Stimulated activated CD8-positive, alpha-beta memory T cell treated with anti-CD3 and anti-CD28 coated beads, Interleukin-4, amount 100 ng/mL, for 1 hour (primary cell): ENCODE measurements at regions not wholly inside any gene's neighbourhood (a gene's known extent, or its start where the extent isn't known, plus 50 kb on each side); places are given as distances from the start of the nearest gene placed in this dataset.

Experiments used
- DNase-seq, 2 donors: peaks; one replicate each; pipeline ENCODE4 v3.0.0-alpha.2; 2020; ENCODE audit warnings: low read depth in 2 of 2, low spot score in 1 of 2

DNA sequence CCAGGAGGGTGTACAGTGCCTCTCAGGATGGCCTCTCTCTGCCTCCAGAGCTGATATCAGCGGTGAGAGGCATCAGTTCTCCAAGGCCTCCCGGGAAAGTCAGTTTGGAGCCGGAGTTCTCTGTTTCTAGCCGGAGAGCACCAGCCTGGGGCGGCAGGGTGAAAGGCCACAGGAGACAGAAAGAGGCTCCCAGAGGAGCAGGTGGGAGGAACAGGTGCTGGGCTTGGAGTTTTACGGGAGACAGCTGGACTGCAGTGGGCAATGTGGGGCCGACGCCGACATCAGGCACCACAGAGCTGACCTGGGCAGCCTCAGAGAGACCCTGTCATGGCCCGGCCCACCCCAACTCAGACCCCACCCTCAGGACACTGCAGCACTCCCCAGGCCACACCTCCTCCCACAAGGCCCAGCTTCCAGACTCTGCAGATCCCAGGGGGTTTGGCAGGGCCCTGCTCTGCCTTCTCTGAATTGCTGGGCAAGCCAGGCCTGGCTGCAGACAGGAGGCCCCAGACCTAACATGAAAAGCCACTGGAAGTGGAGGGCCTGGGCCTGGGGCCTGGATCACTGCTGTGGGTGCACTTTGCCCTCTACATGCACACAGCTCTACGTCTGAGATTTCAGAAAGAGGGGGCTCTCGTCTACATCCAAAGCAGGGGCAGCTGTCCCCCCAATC, 885.6 kb downstream of the BRD1 start:
- no peak for DNase-seq

DNA sequence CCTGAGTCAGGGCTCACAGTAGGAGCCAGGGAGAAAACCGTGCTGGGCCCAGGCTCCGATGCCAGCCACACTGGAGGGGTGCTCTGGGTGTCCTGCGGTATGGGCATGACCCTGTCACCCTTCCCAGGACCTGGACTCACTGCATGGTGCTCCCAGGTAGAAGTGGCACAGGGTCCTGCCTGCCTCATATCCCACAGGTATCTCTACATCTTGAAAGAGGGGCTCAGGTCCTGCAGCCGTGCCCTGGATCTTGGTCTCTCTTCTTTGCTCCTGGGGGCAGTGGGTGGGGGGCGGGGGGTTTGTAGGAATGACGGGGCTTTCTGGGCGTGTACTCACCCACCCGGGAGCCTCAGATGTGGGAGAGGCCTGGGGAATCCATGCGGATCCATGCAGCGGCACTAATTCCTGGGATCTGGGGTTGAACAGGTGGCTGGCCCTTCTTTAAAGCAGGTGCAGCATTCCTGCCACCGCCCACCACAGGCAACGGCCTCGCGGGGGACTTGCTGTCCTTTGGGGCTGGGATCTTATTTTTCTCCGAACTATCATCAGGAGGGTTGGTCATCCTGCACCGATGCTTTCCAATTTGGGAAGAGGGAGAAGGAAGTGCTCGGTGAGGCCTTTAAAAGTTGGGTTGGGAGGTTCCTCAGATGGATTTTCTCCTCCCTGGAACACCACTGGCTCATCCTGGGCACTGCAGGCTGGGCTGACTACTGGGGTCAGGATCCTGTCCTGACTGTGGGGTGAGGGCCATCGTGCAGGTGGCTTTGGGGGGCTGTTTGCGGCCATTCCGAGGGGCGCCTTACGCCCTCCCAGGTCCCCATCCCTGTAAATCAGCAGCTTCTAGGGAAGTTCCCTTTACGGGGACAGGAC, 886.4 kb downstream of the BRD1 start:
- DNase-seq, result no peak

- no peak for DNase-seq
Measured at GRCh38 chr22:48940266-48941032, 887.2 kb downstream of the BRD1 start.

DNA sequence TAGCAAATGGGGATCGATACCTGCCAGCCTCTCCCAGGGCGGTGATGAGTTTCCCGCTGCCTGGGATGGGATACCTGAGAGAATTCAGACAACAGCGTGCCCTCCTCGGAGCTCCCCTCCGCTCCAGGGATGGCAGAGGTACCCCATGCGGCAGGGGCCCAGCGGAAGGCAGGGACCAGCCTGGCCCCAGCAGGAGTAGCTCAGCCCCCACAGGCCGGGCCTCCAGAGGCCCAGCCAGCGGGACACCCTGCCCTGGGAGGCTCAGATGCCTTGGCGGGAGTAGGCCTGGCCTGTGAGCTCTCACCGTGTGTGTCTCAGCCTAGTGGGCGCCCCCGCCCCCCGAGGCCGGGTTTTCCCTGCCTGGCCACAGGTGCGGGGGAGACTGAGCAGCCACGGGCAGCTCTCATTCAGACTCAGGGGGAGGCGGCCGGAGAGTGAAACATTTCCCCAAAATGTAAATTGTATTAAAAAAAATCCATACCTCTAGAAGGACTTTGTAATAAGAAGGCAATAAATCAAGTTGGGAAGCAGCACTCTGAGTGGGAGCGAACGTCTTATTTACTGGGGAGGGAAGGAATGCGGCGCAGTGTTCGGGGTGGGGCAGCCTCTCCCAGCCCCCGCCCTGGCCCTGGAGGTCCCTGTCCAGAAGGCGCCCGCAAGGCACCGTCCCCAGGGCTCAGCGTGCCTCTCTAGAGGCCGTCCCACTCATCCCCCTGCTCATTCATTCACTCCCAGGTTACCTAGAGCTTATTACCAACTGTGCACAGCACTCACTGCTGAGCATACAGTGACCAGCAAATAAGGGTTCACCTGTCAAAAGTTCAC, 888.0 kb downstream of the BRD1 start:
- DNase-seq, result no peak

DNA sequence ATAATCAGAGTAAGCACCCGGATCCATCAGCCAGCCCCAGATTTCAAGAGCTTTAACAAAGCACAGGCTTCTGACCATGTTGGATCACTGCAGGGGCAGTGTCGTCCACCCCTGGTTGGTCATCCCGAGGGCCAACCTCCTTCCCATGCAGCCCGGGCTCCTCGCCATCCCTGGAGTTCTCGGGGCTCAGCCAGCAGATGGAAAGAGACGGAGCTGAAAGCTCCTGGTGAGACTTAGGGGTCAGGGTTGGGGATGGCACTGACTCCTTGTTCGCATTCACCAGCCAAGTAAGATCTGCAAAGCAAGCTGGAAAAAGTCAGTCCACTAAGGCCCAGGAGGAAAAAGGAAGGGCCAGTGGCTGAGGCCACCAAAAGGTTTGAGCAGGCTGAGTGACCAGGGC, 888.9 kb downstream of the BRD1 start:
- DNase-seq, result no peak

GRCh38 chr22:48937032-48937639, 890.5 kb downstream of the BRD1 start:
- no peak for DNase-seq

- no peak for DNase-seq
Measured at GRCh38 chr22:48936391-48936790, 891.3 kb downstream of the BRD1 start.

- no peak for DNase-seq
Measured at GRCh38 chr22:48934446-48934845, 893.2 kb downstream of the BRD1 start.

DNA sequence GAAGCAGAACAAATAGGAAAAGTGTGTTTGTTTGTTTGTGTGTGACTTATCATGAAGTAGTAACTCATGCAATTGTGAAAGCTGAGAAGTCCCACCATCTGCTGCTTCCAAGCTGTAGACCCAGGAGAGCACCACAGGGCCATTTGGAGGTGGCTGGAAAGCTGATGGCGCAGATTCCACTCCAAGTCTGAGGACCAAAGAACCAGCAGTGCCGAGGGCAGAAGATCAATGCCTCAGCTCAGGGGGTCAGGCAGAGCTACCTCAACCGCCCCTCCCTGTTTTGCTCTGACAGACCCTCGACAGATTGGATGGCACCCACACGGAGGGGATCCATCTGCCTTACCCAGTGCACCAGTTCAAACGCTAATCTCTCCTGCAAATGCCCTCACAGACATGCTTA, 896.2 kb downstream of the BRD1 start:
- no peak for DNase-seq

DNA sequence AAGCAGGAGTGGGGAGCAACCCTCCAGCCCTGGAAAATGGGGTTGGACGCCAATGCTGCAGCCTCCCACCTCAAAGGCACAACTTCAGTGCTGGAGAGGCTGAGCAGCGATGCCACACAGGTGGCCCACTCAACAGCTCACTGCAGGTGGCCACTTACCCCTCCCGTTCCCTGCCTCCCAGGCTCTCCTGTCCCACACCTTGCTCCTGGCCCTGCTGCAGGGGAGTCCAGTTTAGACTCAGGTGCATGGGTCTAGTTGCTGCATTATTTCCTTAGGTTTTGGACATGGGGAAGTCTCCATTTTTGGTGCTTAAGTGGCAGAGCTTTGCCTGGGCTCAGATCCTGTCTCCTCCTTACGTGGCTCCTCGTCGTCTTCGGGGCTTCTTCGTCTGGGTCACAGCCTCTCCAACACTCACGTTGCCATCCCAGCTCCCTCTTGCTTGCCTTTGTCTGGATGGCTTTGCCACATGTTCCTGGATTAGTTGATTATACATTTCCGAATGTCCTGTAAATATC, 898.3 kb downstream of the BRD1 start:
- DNase-seq, result no peak

- no peak for DNase-seq
Measured at GRCh38 chr22:48927591-48927990, 900.1 kb downstream of the BRD1 start.

GRCh38 chr22:48926643-48927042, 901.0 kb downstream of the BRD1 start:
- no peak for DNase-seq

DNA sequence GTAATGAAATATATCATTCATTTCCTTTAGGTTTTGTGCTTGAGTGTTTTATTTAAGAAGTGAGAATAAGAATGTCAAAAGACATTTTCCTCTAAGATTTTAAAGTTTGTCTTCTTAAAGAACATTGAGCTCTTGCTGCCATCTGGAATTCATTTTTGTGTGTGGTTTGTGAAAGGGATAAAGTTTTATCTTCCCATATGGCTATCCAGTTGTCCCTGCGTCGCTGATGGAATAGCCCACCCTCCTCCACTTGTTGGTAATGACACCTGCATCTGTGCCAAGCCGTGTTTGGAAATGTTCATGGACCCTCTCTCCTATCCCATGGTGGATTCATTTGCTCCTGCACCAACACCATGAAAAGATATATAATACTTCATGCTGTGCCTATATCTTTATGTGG, 901.5 kb downstream of the BRD1 start:
- DNase-seq, result no peak

DNA sequence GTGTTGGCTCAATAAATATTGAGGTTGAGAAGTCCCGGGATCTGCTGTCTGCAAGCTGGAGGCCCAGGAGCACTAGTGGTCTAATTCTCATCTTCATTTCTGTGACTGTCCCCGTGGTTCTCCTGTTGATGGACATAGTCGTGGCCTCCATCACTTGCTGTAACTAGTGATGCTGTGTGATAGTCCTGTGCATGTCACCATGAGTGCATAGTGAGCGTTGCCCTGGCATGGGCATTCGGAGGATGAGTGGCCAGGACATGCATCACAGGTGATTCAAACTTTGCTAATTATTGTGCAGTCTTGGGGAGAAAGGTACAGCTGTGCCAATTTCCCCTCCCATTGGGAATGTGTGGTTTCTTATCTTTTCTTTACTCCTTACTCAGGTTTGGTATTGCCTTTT, 902.2 kb downstream of the BRD1 start:
- DNase-seq, result no peak

- DNase-seq, result no peak
Measured at GRCh38 chr22:48923996-48924395, 903.7 kb downstream of the BRD1 start.

DNA sequence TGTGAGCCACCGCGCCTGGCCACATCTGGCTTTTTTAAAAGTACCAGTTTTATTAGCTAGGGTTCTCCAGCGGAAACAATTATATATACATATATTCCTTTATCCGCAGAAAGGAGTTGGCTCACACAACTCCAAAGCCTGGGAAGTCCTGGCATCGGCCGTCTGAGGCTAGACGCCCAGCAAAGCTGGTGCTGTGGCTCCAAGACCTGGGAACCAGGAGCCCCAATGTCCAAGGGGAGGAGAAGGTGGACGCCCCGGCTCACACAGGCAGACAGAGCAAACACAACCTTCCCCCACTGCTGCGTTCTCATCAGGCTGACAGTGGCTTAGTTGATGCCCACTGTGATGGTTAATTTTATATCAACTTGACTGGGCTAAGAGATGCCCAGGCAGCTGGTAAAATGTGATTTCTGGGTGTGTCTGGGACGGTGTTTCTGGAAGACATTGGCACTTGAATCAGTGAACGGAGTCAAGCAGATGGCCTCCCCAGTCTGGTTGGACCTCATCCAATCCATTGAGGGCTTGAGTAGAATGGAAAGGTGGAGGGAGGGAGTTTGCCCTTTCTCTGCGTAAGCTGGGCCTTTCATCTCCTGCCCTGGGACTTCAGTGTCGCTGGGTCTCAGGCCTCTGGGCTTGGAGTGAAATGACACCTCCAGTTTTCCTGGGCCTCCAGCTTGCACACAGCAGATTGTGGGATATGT, 904.4 kb downstream of the BRD1 start:
- no peak for DNase-seq

DNA sequence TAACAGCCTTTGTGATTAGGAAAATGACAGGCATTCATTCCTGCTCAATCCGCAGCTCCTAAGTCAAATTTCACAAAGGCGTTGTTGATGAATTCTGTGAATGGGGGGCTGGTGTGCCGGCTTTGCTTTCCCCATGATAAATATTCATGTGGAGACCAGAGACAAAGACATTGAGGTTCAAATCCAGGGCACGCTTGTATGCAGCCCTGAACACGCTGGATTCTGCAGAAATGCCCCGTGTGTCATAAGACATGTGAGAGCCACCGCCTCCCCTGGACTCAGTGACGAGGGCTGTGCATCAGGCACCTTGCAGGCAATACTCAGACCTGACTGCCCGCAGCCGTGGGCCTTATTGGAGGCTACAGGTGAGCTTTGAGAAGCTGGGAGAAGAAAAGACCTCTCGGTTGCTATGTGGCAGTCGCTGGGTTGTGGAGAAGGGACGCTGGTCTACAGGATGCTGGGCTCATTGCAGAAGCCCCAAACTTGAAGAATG, 906.2 kb downstream of the BRD1 start:
- DNase-seq, result no peak

DNA sequence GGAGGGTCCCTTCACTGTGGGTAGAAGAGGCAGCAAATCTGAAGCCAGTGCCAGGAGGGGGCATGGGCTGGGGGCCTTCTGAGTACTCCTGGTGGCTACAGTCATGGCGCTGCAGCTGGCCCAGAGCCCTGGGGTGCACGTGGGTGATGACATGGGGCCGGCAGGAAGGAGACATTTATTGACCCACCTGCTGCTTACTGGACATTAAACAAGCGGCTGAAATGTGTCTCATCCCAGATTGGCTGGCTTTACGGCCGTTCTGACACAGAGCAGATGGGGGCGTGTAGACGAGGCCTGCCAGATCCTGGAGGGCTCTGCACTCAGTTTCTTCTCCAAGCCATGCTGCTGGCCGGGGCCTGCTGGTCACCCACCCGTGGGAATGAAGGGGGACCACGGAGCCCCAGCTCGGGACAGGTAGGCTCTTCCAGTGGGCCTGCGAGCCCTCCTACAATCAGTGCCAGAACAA, 906.9 kb downstream of the BRD1 start:
- no peak for DNase-seq

DNA sequence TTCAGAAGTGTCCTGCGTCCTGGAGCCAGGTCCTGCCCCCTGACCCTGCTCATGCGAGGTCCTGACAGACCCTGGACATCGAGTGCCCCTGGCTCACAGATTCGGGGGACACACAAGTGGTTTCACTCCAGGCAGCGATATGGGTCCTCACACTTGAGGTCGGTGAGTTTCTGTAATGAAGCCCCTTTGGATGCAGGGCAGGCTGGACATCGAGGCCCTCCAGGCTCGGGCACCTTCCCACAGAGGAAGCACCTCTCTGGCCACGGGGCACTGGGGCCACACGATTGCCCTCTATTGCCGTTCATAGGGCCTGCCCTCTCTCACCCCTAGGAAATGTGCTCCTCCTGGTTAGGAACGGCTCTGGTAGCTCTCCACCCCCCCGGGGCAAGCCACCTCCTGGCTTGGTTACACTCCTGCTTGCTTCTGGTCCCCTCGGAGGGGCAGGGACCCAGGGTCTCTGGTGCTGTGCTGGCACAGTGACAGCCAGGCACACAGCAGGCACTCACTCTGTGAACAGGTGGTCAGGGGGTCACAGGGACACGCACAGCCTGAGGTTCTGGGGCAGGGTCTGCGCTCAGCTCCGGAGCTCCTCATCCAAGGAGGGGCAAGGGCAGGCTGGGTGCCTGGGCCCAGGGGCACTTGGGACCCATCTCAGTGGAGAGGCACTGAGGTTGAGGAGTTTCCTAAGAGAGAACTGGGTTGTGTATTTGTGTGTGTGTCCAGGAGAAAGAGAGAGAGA, 907.7 kb downstream of the BRD1 start:
- no peak for DNase-seq
